Type B pancreatic cell (in vitro differentiated cells): ENCODE measurements at regions not wholly inside any gene's neighbourhood (a gene's known extent, or its start where the extent isn't known, plus 50 kb on each side); places are given as distances from the start of the nearest gene placed in this dataset.

ENCODE experiments used
- DNase-seq: peaks from one replicate; pipeline ENCODE4 v3.0.0; 2021; ENCODE audit warnings: mixed read lengths; ENCODE audit not compliant: unreplicated experiment; ENCODE audit errors: extremely low spot score
- H3K27ac Mint-ChIP-seq: 2 replicates; pipeline ENCODE4 v1.8.0; 2021; ENCODE audit warnings: mild to moderate bottlenecking, mixed read lengths
- H3K27me3 Mint-ChIP-seq: 2 replicates; pipeline ENCODE4 v1.8.0; 2021; ENCODE audit warnings: mixed read lengths
- H3K36me3 Mint-ChIP-seq: 2 replicates; pipeline ENCODE4 v1.8.0; 2021; ENCODE audit warnings: mixed read lengths
- H3K4me1 Mint-ChIP-seq: one replicate; pipeline ENCODE4 v1.8.0; 2021; ENCODE audit warnings: mixed read lengths; ENCODE audit not compliant: unreplicated experiment
- H3K4me3 Mint-ChIP-seq: 2 replicates; pipeline ENCODE4 v1.8.0; 2021; ENCODE audit warnings: mild to moderate bottlenecking, mixed read lengths
- H3K9me3 Mint-ChIP-seq: 2 replicates; pipeline ENCODE4 v1.8.0; 2021; ENCODE audit warnings: mixed read lengths
- CTCF ChIP-seq: fragments of 200-600 bp; sonication (generic); conservative IDR thresholded peaks from 2 replicates; pipeline ENCODE4 v1.5.0; 2021; ENCODE audit warnings: antibody characterized with exemption, mild to moderate bottlenecking

DNA sequence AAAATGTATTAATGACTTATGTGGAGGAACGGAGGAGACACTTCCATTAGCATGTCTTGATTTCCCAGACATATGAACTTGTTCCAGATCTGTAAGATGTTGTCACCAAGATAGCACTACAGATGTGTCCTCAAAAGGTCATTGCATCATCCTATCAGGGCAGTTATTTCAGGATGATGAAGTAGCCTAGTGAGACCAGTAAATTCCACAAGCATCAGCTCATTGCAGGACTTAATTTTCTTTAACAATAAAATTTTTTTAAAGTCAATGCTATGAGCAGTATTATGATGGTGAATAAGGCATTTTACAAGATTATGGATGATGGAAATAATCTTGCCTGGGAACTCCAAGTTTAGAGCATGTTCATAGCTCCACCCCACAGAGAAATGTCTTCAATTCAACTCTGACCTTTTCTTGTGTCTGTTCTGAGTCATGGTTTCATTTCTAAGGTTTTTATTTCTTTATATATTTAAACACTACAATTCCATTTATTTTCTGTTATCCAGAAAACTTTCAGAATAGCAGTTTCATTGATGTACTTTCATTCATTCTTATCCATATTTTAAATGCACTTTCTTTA, 1203.3 kb upstream of the CELF2 start:
- Mint-ChIP-seq H3K27me3 (no peaks in the 10 kb centered on the region), H3K27ac (no peak overlapping the region), H3K9me3 (peaks cover 5% of the 10 kb centered on the region), H3K4me3 (no peak overlapping the region), H3K36me3 (no peaks in the 10 kb centered on the region), H3K4me1 (no peaks in the 10 kb centered on the region)
- no peak for DNase-seq
- TF ChIP-seq CTCF: no peak

DNA sequence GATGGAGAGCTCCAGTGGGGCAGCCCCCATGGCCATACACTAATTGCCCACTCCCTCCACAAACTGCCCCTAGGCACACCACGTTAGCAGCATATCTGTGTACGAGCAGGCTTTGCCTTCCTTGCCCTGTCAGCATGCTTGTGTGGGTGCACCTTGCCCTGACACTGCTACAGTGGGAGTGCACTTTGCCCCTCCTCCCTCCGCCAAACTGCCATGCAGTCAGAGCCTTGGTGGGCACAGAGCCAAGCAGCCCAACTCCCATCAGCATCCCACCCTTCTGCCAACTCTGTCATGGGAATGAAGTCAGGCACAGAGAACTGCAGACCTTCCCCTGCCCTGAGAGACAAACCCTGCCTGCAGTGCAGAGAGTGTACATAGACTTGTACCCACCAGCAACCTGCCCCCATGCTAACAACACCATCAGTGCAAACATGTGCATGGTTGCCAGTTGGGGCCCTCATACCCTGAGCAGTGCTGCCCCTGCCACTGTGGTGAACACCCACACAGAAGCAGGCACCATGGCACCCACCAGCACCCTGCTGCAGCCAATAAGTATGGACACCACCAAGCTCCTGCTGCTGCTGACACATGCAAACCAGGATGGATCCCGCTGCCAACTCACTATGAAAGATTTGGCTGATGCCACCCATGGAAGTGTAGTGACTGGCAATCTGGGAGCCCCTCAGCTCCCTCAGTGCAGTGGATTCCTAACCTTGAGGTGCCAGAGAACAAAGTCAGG, 1197.7 kb upstream of the CELF2 start:
- no peak overlapping the region for H3K4me3 Mint-ChIP-seq
- no peak for DNase-seq
- H3K9me3 Mint-ChIP-seq: peaks cover 8% of the 10 kb centered on the region
- no peaks in the 10 kb centered on the region for H3K36me3 Mint-ChIP-seq
- H3K27ac Mint-ChIP-seq: no peak overlapping the region
- H3K4me1 Mint-ChIP-seq: peaks cover 7% of the 10 kb centered on the region
- H3K27me3 Mint-ChIP-seq: no peaks in the 10 kb centered on the region
- no peak for TF ChIP-seq CTCF

- H3K9me3 Mint-ChIP-seq: peaks cover 4% of the 10 kb centered on the region
- H3K27ac Mint-ChIP-seq: no peak overlapping the region
- H3K36me3 Mint-ChIP-seq: no peaks in the 10 kb centered on the region
- DNase-seq: no peak
- peaks cover 10% of the 10 kb centered on the region for H3K4me1 Mint-ChIP-seq
- H3K4me3 Mint-ChIP-seq: no peak overlapping the region
- no peak for TF ChIP-seq CTCF
- no peaks in the 10 kb centered on the region for H3K27me3 Mint-ChIP-seq
Measured at GRCh38 chr10:9823268-9823930, 1194.3 kb upstream of the CELF2 start.

- H3K36me3 Mint-ChIP-seq: no peaks in the 10 kb centered on the region
- DNase-seq: no peak
- no peak for TF ChIP-seq CTCF
- no peaks in the 10 kb centered on the region for H3K27me3 Mint-ChIP-seq
- H3K27ac Mint-ChIP-seq: peak overlapping the region; percentile 40
- peaks cover 4% of the 10 kb centered on the region for H3K9me3 Mint-ChIP-seq
- no peak overlapping the region for H3K4me3 Mint-ChIP-seq
- peaks cover 14% of the 10 kb centered on the region for H3K4me1 Mint-ChIP-seq
Measured at GRCh38 chr10:9824631-9825071, 1193.0 kb upstream of the CELF2 start.

GRCh38 chr10:9825491-9826018, 1192.1 kb upstream of the CELF2 start:
- peaks cover 14% of the 10 kb centered on the region for H3K4me1 Mint-ChIP-seq
- H3K9me3 Mint-ChIP-seq: peaks cover 4% of the 10 kb centered on the region
- peak overlapping the region; percentile 81 for H3K27ac Mint-ChIP-seq
- no peak overlapping the region for H3K4me3 Mint-ChIP-seq
- H3K36me3 Mint-ChIP-seq: no peaks in the 10 kb centered on the region
- DNase-seq: no peak
- no peaks in the 10 kb centered on the region for H3K27me3 Mint-ChIP-seq
- no peak for TF ChIP-seq CTCF
